ENCODE measurements at regions not wholly inside any gene's neighbourhood (a gene's known extent, or its start where the extent isn't known, plus 50 kb on each side); places are given as distances from the start of the nearest gene placed in this dataset.

DNA sequence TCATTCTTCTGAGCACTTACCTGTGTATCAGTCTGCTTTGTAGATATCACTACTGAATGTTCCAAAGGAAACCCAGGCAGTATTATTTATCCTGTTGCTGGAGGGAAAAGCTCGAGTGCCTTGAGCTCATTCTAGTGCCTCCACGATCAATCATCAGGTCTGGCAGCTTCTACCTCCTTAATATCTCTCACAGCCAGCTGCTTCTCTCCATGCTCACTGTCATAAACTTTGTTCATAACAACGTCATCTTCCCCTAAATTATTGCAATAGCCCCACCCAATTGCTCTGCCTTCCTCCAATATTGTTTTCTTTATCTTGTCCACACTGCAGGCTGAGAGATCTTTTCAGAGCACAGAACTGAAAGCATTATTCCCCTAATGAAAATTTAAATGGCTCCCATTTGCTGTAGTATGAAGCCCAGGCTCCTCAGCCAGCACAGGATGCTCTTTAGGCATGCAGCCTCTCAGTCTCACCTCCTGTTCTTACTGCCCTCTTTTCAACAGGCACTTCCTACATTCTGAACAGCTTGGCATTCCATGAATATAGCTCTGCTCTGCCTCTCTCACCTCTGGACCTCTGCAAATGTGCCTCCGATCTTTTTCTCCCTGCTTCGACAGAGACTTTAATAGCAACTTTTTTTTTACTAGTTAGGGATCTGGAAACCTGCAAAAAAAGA is 504.2 kb upstream of the IGFBP7 start:
- Histone ChIP-seq H3K4me3 (no peak overlapping the region), H3K27me3 (no peaks in the 10 kb centered on the region), H3K4me1 (no peaks in the 10 kb centered on the region), H3K27ac (no peak overlapping the region), H3K36me3 (no peaks in the 10 kb centered on the region), H3K9me3 (no peaks in the 10 kb centered on the region)
- 36 to 56% methylated on average over 5 of the region's 5 CpGs for WGBS, 2 donors
- intact Hi-C loops (cut with DNase I), result no loop called here
- FAIRE-seq (no peak), ATAC-seq (no peak), DNase-seq (no peak)
- TF ChIP-seq, protein P1, sequence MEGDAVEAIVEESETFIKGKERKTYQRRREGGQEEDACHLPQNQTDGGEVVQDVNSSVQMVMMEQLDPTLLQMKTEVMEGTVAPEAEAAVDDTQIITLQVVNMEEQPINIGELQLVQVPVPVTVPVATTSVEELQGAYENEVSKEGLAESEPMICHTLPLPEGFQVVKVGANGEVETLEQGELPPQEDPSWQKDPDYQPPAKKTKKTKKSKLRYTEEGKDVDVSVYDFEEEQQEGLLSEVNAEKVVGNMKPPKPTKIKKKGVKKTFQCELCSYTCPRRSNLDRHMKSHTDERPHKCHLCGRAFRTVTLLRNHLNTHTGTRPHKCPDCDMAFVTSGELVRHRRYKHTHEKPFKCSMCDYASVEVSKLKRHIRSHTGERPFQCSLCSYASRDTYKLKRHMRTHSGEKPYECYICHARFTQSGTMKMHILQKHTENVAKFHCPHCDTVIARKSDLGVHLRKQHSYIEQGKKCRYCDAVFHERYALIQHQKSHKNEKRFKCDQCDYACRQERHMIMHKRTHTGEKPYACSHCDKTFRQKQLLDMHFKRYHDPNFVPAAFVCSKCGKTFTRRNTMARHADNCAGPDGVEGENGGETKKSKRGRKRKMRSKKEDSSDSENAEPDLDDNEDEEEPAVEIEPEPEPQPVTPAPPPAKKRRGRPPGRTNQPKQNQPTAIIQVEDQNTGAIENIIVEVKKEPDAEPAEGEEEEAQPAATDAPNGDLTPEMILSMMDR (IDR thresholded peaks at IDR 0.05), result no peak

DNA sequence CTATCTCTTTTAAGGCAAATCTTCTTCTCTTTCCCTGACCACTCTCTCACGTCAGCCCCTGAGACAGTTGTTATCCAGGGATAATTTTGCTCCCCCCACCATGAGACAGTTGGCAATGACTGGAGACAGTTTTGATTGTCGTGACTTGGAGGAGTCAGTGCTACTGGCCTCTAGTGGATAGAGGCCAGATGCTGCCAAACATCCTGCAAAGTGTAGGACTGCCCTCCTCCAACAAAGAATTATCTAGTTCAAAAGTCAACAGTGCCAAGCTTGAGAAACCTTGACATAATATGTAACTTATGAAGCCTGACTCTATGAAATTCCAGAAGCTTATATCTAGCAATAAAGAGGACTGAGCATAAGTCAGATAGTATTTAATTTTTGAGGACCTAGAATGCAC is 502.1 kb upstream of the IGFBP7 start:
- 29 to 30% methylated on average over 2 of the region's 2 CpGs for WGBS, 2 donors
- TF ChIP-seq, protein P1 (IDR thresholded peaks at IDR 0.05), result no peak
- Histone ChIP-seq H3K4me3 (no peak overlapping the region), H3K27me3 (no peaks in the 10 kb centered on the region), H3K36me3 (no peaks in the 10 kb centered on the region), H3K9me3 (no peaks in the 10 kb centered on the region), H3K4me1 (no peaks in the 10 kb centered on the region), H3K27ac (no peak overlapping the region)
- FAIRE-seq (no peak), ATAC-seq (no peak), DNase-seq (no peak)
- intact Hi-C loops (cut with DNase I), result no loop called here

GRCh38 chr4:57607566-57608180 is 497.5 kb upstream of the IGFBP7 start:
- H3K4me3 ChIP-seq, result no peak overlapping the region
- TF ChIP-seq, protein P1 (IDR thresholded peaks at IDR 0.05), result no peak
- ATAC-seq (no peak), FAIRE-seq (no peak), DNase-seq (no peak)
- intact Hi-C loops (cut with DNase I), result no loop called here
- no peaks in the 10 kb centered on the region for H3K4me1 ChIP-seq
- no peaks in the 10 kb centered on the region for H3K36me3 ChIP-seq
- no peaks in the 10 kb centered on the region for H3K27me3 ChIP-seq
- H3K27ac ChIP-seq, result no peak overlapping the region
- no peaks in the 10 kb centered on the region for H3K9me3 ChIP-seq
- WGBS, 2 donors, result 62 to 75% methylated on average over 4 of the region's 4 CpGs

GRCh38 chr4:57605376-57605775 is 495.2 kb upstream of the IGFBP7 start:
- H3K9me3 ChIP-seq, result no peaks in the 10 kb centered on the region
- no peak overlapping the region for H3K4me3 ChIP-seq
- no peak overlapping the region for H3K27ac ChIP-seq
- no peaks in the 10 kb centered on the region for H3K27me3 ChIP-seq
- WGBS, 2 donors, result 79 to 93% methylated on average over 3 of the region's 3 CpGs
- TF ChIP-seq, protein P1 (IDR thresholded peaks at IDR 0.05), result no peak
- no peak for FAIRE-seq
- no peak for ATAC-seq
- DNase-seq, result no peak
- H3K36me3 ChIP-seq, result no peaks in the 10 kb centered on the region
- intact Hi-C loops (cut with DNase I), result no loop called here
- no peaks in the 10 kb centered on the region for H3K4me1 ChIP-seq

DNA sequence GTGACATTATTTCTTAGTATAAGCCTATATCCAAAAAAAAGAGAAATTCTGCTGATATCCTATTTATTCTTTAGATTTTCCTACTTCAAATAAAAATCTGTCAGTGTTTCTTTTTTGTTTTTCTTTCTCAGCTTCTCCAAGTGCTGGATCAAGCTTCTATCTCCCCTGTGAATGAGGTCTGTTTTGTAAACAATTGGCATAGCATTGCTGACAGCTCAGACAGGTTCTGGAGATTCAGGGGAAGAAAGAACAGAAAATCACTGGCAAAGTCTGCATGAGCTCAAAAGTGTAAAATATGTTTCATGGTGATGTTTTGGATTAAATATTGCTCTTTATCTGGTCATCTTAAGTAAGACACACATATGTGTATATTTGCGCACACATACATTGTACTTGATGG is 492.0 kb upstream of the IGFBP7 start:
- whole genome bisulfite sequencing, 2 donors, result 94 to 98% methylated on average over 1 of the region's 1 CpG
- intact Hi-C loops (cut with DNase I), result no loop called here
- Histone ChIP-seq H3K27me3 (no peaks in the 10 kb centered on the region), H3K4me3 (no peak overlapping the region), H3K4me1 (no peaks in the 10 kb centered on the region), H3K36me3 (no peaks in the 10 kb centered on the region), H3K27ac (no peak overlapping the region), H3K9me3 (no peaks in the 10 kb centered on the region)
- no peak for DNase-seq
- TF ChIP-seq, protein P1 (IDR thresholded peaks at IDR 0.05), result no peak
- ATAC-seq, result no peak
- FAIRE-seq, result no peak

All from pancreas (tissue), 10 donors.